GM21619 (cell line): ENCODE measurements at regions not wholly inside any gene's neighbourhood (a gene's known extent, or its start where the extent isn't known, plus 50 kb on each side); places are given as distances from the start of the nearest gene placed in this dataset.

Experiments
- ATAC-seq: cut with Tn5 transposase; IDR thresholded peaks from one replicate; pipeline ENCODE4 v1.9.1; 2021; ENCODE audit not compliant: unreplicated experiment

DNA sequence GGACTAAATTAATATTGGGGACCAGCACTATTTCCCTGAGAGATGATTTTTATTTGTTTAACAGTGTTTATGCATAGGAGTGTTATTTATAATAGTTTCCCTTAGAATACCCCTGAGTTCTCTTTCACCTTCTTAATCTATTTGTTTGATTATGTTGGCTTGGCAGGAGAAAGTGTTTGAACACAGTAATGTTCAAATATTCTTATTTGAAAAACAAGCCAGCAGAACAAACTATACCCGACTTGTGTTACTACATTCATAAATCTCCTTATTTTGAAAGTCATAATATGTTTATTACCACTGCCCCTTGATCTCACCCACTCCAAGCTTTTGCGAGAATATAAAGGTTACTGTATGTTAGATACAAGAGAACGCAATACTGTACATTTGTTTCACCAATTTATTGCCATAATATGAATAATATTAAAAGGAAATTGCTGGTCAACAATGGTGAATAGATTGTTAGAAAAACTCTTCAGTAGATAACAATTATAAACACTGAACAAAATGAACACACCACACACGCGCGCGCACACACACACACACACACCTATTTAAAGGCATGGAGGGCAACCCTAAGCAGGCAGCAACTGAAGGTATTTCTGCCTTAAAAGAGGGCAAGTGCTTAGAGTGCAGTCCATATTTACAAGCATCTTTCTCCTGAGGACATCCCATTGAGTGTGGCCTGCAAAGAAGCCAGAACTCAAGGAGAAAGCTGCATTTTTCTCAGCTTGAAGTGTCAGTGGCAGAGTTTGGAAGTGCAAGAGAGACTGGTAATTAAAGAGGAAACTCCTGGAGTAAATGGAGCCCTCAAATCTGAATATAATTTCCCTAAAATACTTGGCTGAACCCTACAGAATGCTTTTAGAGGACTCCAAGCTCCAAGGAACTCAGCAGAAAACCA is 279.4 kb upstream of the MAN1A1 start:
- ATAC-seq, result no peak

DNA sequence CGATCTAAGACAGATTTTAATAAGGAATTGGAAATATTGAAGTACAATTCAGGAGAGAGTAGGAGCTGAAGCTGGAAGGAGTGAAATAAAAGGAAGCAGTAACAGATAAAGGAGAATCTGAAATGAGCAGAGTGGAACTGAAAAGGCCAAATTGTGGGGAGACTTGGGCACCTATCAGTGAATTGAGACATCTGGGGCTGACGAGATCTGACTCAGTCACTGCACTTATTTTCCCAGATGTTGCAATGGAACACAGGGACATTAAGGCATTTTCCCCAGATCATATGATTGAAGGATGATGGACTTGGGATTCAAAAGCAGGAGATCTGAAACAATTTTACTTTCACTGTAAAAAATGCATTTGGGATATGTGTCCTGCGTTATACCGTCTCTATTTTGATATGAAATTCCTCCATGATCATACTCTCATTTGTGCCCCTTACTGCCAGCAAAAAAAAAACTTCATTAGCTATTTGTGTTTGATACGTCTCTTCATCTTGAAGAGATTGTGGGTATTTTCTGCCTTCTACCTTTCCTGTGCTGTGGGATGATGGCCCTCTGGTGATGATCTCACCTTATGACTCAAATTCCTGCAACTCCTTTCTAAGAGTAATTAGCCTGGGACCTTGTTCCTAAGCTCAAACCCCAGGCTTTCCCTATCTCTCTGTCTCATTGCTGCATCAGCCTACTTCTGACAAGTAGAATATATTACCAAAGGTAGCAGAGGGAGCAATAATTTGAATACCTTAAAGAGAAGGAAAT is 278.5 kb upstream of the MAN1A1 start:
- no peak for ATAC-seq

DNA sequence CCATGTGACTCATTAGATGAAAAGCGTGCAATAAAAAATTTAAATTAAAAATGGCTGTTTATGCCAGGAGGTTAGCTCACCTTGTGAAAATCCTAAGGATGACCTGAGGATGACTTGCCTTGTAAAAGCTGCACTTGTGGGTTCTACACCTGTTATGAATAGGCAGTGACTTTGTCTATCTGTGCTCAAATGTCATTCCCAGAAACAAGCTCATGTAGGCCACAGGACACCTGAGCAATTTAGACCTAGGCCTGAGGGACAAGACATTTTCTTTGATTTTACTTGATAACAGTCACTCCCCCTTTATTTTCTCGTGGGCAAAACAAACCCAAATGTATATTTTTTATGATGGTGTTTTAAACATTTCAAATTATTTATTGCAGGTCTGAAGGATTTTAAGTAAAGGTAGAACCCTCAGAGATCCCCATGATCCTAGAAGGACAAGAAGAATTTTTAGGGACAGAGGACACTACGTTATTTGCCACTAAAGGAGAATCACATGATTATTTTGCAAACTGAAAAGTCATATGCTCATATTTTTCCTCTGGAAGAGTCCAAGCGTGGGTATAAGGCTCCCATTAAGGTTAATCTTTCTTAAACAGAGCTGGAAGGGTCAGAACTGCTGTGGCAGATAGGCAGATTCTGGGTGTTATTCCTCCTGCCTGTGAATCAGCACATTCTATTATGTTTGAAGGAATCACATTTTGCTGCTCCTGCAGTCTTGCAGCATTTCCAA is 277.5 kb upstream of the MAN1A1 start:
- no peak for ATAC-seq

DNA sequence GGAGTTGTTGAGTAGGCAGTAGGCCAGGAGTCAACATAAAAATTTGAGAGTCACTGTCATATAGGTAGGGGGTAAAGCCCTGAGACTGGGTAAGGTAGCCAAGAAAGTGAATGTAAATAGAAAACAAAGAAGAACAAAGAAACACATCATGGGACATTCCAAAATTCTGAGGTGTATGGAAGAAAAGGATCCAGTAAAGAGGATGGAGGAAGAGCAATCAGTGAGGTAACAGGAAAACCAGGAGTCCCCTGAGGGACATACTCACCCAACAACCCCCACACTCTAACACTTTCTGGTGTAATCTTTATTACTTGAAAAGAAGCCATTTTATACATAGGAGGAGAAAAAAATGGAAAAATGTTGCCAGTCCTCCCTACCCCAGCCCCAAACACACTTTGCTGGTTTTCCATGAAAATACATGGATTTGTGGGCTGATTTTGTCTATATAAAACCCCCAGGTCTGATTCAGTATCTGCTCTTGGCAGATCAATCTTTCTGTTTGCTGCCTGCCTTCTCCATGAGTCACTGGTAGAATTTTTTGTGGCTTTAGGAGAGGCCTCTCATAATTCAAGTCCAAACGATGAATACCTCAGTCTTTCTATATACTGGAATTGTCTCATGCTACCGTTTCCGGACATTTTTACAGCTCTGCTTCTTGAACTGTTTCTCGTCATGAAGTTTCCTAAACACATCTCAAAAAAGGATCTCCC is 271.4 kb upstream of the MAN1A1 start:
- ATAC-seq, result no peak

DNA sequence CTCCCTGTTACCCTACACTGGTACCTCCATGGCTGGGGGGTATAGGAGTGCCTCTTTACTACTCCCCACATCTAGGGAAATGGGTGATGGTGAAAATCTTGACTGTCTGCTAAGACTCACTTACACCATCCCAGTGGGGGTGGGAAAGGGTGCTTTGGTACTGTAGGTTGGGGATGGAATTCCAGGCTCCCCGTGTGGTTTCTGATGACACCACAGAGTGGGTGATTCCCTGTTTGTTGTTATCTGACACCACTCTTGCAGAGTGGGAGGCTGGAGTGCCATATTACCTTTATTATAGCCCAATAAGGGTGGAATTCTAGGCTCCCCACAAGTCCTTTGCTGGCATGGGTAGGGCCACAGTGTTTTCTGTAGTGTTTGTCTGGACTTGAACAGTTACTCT is 264.6 kb upstream of the MAN1A1 start:
- no peak for ATAC-seq

DNA sequence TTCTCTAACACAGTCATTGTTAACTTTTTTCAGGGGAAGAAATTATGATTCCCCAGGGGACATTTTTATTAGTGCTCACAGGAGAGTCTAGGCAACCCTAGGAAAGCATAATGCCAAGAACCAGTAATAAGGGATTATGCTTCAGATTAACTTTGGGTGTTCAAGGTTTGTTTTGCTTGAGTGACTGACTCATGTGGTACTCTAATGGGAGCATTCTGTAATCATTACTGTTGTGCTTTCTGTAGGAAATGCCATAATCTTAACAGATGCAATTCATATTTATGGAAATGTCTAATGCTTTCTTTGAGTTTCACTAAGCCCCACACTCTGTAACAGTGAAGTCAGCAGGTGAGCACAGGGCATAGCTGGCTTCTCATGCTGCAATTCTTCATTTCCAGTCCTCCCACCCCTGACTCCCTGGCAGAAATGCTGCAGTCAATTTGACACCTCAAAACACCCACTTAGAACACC is 263.4 kb upstream of the MAN1A1 start:
- ATAC-seq, result no peak

DNA sequence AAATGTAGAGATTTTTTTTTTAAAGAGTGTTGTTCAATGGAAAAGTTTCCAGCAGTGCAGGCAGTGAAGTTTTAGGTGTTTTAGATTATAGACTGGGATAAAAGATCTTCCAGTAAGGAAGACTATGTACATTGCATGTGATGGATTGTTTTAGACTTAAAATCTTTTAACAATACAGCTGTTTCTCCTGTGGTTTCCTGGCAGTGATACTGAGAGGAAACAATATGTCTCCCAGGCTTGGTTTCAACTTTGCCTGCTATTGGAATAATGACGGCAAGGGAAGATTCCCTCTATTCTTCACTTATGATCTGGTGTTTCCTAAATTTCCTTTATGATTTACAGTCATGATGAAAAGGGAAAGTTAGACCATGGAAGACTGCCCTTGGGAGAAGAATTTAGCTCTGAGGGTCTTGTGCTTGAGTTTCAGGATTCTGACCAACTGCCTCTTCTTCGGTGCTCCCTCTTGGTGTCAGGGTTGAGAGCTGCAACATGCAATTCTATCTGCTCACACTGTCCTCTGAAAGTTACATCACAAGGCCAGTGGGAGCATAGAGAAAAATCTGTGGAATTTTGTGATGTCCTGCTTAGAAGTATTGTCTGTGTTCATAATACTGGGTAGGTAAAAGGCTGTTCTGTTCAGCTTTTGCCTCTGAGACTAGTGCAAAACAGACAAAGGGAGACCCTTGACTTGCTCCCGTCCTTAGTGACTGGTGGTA is 262.8 kb upstream of the MAN1A1 start:
- ATAC-seq, result no peak

DNA sequence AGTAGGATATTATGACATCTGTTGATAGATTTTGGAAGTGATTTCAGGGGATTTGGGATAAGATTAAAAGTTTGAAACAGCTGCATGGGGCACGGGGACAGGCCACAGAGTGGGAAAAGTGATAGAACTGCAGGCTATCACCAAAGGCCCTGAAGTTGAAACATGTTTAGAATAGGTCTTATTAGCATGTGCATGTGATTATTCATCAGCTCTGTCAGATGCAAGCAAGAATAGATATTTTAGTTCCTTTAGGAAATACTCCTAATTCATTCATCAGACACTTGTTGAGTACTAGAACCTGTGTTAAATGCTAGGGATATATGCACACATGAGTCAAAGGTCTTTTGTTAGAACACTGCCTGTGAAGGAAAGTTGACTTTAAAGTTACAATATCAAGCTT is 261.2 kb upstream of the MAN1A1 start:
- no peak for ATAC-seq

DNA sequence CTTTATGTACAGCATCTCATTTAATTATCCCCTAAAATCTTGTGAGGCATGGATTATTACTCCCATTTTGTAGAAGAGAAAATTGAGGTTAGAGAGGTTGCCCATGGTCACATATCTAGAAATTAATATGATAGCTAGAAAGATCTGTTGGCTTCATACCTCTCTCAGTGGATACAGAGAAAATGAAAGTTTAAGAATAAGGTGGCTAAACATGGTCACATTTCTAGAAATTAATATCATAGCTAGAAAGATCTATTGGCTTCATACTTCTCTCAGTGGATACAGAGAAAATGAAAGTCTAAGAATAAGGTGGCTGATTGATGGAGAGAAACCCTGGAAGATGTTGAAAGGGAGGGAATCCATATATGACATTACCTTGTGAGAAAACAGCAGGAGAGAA is 260.7 kb upstream of the MAN1A1 start:
- ATAC-seq, result no peak

DNA sequence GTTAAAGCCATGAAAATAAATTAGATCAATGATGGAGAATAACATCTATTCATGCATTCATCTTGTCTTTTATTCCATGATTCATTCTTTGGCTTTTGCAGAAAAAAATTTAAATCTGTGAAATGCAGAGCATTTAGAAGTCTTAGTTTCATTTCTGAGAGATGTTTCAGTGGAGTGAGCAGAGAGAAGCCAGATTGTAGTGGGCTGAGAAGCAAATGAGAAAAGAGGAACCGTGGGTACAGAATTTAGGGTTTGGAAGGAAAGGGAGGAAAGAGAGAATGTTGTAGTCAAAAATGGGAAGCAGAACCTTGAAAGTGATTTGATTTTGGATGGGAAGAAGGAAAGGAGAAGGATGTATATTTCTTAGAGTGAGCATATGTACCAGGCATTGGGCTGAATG is 260.3 kb upstream of the MAN1A1 start:
- ATAC-seq, result no peak

DNA sequence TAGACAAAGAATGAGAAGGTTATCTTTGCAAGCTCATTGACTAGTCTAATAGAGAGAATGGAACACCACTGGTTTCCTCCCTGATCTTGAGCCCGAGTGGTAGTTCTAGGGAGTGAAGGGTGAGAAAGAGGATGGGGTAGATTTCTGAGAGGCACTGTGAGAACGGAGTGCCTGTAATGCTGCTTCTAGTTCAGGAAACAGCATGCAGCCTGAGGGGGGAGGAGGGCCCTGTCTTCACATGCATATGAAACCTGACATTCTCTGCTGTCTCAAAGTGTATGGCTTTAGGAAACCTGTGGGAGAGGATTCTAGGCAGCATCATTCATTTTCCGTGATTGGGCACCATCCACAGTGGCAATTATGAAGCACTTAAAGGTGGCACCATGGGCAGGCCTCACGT is 259.4 kb upstream of the MAN1A1 start:
- ATAC-seq, result no peak

DNA sequence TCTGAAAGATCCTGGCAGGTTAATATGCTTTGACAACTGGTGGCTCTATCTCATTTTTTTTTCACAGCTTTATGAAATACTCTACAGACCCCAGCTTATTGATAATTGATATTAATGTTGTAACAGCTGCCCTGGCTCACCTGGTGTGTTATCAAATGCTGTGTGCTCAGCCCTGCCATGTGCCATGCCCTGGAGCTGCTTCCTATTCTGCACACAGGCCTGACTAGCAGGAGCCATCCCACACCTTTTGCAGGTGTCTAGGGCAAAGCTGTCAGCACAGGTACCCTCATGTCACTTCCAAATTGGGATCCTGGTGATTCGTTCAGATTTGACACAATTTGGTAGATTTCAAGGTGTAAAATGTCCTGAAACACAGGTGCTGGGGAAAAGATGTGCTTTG is 254.6 kb upstream of the MAN1A1 start:
- ATAC-seq, result no peak

DNA sequence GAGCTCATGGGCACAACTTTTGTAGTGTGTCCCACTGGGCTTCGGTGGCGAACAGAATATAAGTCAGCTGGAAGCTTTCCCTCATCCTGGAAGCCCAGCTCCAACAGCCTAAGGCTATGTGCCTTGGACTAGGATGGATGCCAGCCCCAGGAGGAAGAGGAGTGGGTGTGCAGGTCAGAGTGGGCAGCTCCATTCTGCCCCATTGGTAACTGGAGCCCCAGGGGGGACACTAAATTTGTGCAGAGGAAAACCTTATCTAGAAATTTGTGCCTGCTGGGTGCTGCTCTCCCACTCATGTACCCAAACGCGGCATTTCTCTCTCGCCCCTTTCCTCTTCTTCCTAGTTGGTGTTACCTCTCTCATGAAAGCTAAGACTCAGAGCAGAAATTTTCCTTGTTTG is 253.9 kb upstream of the MAN1A1 start:
- ATAC-seq, result no peak

DNA sequence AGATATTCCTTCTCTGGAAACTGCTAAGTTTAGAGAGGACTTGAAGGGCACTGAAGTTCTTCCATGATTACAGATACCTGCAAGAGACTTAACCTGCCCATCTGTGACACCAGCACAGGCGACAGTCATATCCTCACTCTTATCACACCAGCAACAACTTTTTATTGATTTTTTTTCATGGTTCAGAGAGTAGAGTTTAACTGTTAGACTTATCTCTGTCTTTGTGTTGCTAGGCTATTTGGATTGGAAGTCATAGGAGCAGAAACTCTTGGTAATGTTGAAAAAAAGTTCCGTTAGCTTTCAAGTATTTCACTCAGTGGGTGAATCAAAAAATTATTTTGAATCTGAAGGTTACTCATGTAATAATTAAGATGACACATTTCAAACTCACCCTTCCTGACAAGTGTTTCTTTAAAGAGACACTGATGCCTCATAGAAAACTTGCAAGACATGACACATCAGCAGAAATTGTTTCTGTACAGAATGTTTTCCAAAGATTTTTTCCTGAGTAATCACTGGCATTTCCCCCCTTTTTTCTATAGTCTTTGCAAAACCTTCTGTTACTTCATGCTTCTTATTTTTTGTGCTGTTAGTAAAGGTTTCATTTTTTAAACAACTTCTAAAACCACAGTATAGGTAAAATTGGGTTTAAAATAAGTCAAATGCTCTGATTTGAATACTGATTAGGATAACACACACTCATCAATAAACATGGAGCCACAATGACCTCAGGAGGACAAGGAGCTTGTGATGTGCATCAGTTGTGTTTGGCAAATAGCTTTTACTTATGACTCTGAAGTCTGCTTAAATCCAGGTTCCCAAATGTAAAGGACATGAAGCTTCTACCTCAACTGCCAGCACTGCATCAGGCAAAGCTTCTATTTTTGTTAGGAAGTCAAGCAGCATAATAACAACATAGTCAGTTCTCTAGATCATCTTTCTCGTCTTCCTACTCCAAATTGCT is 252.9 kb upstream of the MAN1A1 start:
- ATAC-seq, result no peak

DNA sequence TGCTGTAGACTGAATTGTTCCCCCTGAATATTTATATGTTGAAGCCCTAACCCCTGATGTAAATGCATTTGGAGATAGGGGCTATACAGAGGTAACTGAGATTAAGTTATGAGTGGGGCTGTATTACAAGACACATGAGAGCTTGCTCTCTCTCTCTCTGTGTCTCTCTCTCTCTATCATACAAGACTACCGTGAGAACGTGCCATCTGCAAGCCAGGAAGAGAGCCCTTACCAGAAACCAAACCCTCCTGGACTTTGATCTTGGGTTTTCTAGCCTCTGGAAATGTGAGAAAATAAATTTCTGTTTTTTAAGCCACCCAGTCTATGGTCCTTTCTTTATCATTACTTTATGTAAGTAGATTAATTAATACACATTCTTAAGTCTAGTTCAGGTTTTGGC is 249.3 kb upstream of the MAN1A1 start:
- ATAC-seq, result no peak

DNA sequence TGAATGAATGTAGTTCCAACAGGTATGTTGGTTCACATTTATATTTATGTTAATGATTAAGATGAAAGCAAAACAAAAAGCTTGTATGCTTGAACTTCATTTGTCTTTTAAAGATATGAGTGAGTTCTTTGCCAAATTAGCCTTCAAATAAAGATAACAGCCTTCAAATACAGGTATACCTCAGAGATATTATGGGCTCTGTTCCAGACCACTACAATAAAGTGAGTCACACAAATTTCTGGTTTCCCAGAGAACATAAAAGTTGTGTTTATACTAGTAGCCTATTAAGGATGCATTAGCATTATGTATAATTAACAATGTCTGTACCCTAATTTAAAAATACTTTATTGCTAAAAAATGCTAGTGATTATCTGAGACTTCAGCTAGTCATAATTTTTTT is 245.3 kb upstream of the MAN1A1 start:
- ATAC-seq, result no peak

DNA sequence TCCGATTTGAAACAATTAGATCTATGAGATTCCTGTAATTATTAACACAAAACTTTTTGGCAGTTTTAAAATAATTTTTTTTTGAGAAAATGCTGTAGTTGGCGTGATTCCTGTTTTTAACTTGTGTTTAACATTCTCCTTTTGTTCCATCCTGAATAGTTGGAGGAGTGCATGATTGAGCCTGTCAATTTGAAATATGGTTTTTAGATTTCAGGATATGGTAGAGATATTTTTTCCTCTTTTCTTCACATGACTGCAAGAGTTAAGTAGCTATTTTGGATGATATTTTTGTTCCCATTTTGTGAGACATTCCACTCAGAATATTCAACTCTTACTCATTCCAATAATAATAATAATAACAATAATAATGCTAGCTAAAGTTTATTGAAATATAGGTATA is 241.7 kb upstream of the MAN1A1 start:
- ATAC-seq, result no peak

DNA sequence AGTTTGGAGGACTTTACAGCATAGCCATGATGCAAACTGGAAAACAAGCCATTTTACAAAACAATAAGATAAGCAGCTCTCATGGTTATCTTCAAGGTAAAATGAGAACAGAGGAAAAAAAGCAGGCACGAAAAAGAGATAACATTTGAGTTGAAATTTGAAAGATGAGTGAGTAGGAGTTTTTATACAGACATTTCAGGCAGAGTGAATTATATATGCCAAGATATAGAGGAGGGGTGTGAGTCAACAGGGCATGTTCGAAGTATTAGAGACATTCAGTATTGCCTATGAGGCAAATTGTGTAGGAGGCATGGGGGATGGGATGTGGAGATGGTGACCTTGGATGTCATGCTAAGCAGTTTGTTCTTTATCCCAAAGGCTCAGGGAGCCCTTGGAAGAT is 240.5 kb upstream of the MAN1A1 start:
- no peak for ATAC-seq

DNA sequence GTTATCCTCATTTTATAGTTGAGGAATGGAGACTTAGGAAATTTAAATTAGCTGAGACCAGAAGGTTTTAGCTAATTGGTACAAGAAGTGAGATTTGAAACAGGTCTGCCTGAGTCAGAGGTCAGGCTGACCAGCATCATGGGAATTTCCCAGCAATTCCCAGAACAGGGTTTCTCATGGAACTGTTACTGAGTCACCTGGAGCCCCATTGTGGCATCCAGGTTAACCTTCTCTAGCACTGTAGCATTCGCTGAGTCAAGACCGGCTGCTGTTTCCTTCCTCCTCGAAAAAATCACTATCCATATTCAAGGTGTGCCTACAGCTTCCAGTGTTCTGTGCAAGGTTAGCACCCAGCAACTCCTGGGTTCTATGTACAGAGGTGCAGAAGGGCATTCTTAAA is 238.0 kb upstream of the MAN1A1 start:
- ATAC-seq, result no peak
